GM12878 (cell line): ENCODE measurements at regions not wholly inside any gene's neighbourhood (a gene's known extent, or its start where the extent isn't known, plus 50 kb on each side); places are given as distances from the start of the nearest gene placed in this dataset.

Source experiments
- BRCA1 ChIP-seq: IDR thresholded peaks from 2 replicates; pipeline ENCODE4 v1.6.1; 2011; ENCODE audit warnings: low read depth, low read length, improper control_type of control experiment
- CUX1 ChIP-seq: IDR thresholded peaks from 2 replicates; pipeline ENCODE4 v1.6.1; 2012; ENCODE audit warnings: improper control_type of control experiment, low read depth, low read length; ENCODE audit not compliant: insufficient replicate concordance
- EP300 ChIP-seq, 2 experiments: fragments of 150-350 bp in 1 of 2; IDR thresholded peaks; 2 replicates each; pipeline ENCODE4 v1.6.1; 2011 to 2012; ENCODE audit warnings: low read depth in 2 of 2, low read length in 2 of 2, borderline replicate concordance in 1 of 2, improper control_type of control experiment in 1 of 2, inconsistent platforms in 1 of 2; ENCODE audit not compliant: control insufficient read depth in 1 of 2
- GABPA ChIP-seq: IDR thresholded peaks from 2 replicates; pipeline ENCODE4 v1.6.1; 2014; ENCODE audit warnings: antibody characterized with exemption, low read depth, mild to moderate bottlenecking, inconsistent platforms
- HDGF ChIP-seq: fragments of 450-650 bp; IDR thresholded peaks from 2 replicates; pipeline ENCODE4 v1.6.1; 2016; ENCODE audit warnings: antibody characterized with exemption
- KAT2A ChIP-seq: conservative IDR thresholded peaks from 2 replicates; pipeline ENCODE4 v1.6.1; 2011; ENCODE audit warnings: low read depth, low read length; ENCODE audit not compliant: control insufficient read depth
- NR2C2 ChIP-seq: IDR thresholded peaks from 2 replicates; pipeline ENCODE4 v1.6.1; 2011; ENCODE audit warnings: borderline replicate concordance, low read depth; ENCODE audit not compliant: control insufficient read depth, insufficient read length
- NRF1 ChIP-seq: conservative IDR thresholded peaks from 2 replicates; pipeline ENCODE4 v1.6.1; 2011; ENCODE audit warnings: mild to moderate bottlenecking, low read depth, low read length, improper control_type of control experiment
- POLR2A ChIP-seq: IDR thresholded peaks from 2 replicates; pipeline ENCODE4 v1.6.1; 2011; ENCODE audit warnings: low read depth, mild to moderate bottlenecking, low read length
- TARDBP ChIP-seq: IDR thresholded peaks from 2 replicates; pipeline ENCODE4 v1.6.1; 2016; ENCODE audit warnings: borderline replicate concordance
- TBL1XR1 ChIP-seq: IDR thresholded peaks from 2 replicates; pipeline ENCODE4 v1.6.1; 2012; ENCODE audit warnings: low read depth, low read length, improper control_type of control experiment
- TF ChIP-seq, protein P1 (sequence below), 3 experiments: IDR thresholded peaks in 2 of 3; conservative IDR thresholded peaks in 1 of 3; 2 replicates each; pipeline ENCODE4 v1.5.1; 2011; ENCODE audit warnings: low read depth in 3 of 3, low read length in 3 of 3, mild to moderate bottlenecking in 3 of 3, control low read depth in 2 of 3, moderate library complexity in 2 of 3, inconsistent platforms in 1 of 3, mixed read lengths in 1 of 3; ENCODE audit not compliant: control insufficient read depth in 2 of 3, insufficient read depth in 1 of 3; ENCODE audit errors: extremely low read depth in 1 of 3

- TF ChIP-seq POLR2A (no peak), CUX1 (no peak), TBL1XR1 (no peak), EP300 (IDR thresholded peaks at IDR 0.05; ENCODE audit: borderline replicate concordance in 1 of 2, control insufficient read depth in 1 of 2, low read depth in 2 of 2, low read length in 2 of 2) (no peak), GABPA (no peak), NR2C2 (no peak), TARDBP (no peak), KAT2A (no peak), BRCA1 (no peak), NRF1 (no peak), HDGF (no peak)
- TF ChIP-seq, protein P1, sequence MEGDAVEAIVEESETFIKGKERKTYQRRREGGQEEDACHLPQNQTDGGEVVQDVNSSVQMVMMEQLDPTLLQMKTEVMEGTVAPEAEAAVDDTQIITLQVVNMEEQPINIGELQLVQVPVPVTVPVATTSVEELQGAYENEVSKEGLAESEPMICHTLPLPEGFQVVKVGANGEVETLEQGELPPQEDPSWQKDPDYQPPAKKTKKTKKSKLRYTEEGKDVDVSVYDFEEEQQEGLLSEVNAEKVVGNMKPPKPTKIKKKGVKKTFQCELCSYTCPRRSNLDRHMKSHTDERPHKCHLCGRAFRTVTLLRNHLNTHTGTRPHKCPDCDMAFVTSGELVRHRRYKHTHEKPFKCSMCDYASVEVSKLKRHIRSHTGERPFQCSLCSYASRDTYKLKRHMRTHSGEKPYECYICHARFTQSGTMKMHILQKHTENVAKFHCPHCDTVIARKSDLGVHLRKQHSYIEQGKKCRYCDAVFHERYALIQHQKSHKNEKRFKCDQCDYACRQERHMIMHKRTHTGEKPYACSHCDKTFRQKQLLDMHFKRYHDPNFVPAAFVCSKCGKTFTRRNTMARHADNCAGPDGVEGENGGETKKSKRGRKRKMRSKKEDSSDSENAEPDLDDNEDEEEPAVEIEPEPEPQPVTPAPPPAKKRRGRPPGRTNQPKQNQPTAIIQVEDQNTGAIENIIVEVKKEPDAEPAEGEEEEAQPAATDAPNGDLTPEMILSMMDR (IDR thresholded peaks at IDR 0.05 in 2 of 3, conservative IDR thresholded peaks at IDR 0.05 in 1 of 3; ENCODE audit: control insufficient read depth in 2 of 3, extremely low read depth in 1 of 3, insufficient read depth in 1 of 3, low read depth in 3 of 3, low read length in 3 of 3): no peak
Measured at GRCh38 chr4:32106767-32107166, 1386.6 kb downstream of the PCDH7 start.
